ENCODE measurements at regions not wholly inside any gene's neighbourhood (a gene's known extent, or its start where the extent isn't known, plus 50 kb on each side); places are given as distances from the start of the nearest gene placed in this dataset.

Small RNAs in the stretch of these regions (microRNA-seq; reads per million reads assigned to microRNA genes)
- gene MIR8054: 0 reads per million in 2 donors

Data from right cardiac atrium (tissue), 2 donors.